IMR-90 (cell line): ENCODE measurements at regions not wholly inside any gene's neighbourhood (a gene's known extent, or its start where the extent isn't known, plus 50 kb on each side); places are given as distances from the start of the nearest gene placed in this dataset.

Experiments
- ATAC-seq: fragments of 200-7000 bp; cut with Tn5 transposase; 2 replicates; pipeline ENCODE4 v1.9.1; 2020; ENCODE audit warnings: low read depth, mild to moderate bottlenecking, moderate library complexity
- BruUV-seq: library from RNA; stranded (reverse); fragments of 400-500 nt; replicated peaks from 2 replicates; lab custom pipeline; 2021; lab: Mats Ljungman, UMichigan
- CTCF ChIA-PET: fragments of 300-600 bp; formaldehyde crosslinking; extraction: SDS; loops from one replicate; lab custom pipeline; 2021; ENCODE audit warnings: antibody characterized with exemption; lab: Yijun Ruan, JAX
- POLR2A ChIA-PET: fragments of 300-600 bp; sonication (Branson Sonifier 250); formaldehyde crosslinking; loops from one replicate; lab custom pipeline; 2022; ENCODE audit warnings: antibody characterized with exemption; ENCODE audit not compliant: unreplicated experiment; lab: Charles Lee
- DNase-seq: peaks from one replicate; pipeline ENCODE4 v3.0.0; 2013
- H2AFZ ChIP-seq: replicated peaks from 2 replicates; pipeline ENCODE3; 2013; ENCODE audit warnings: low read length, mild to moderate bottlenecking; ENCODE audit not compliant: poor library complexity
- H2AK5ac ChIP-seq: 2 replicates; pipeline ENCODE4 v1.6.1; 2013; ENCODE audit warnings: low read depth, low read length, inconsistent platforms
- H2AK9ac ChIP-seq: replicated peaks from 2 replicates; pipeline ENCODE3; 2013; ENCODE audit warnings: mild to moderate bottlenecking, low read depth, low read length, moderate library complexity; ENCODE audit not compliant: poor library complexity
- H2BK120ac ChIP-seq: 2 replicates; pipeline ENCODE4 v1.6.1; 2013; ENCODE audit warnings: low read depth, low read length, inconsistent platforms
- H2BK15ac ChIP-seq: 3 replicates; pipeline ENCODE4 v1.6.1; 2013; ENCODE audit warnings: low read depth, low read length, inconsistent platforms
- H2BK20ac ChIP-seq: 2 replicates; pipeline ENCODE4 v1.6.1; 2013; ENCODE audit warnings: low read depth, mild to moderate bottlenecking, inconsistent platforms, low read length, moderate library complexity
- H2BK5ac ChIP-seq: 2 replicates; pipeline ENCODE4 v1.6.1; 2013; ENCODE audit warnings: mild to moderate bottlenecking, low read depth, low read length, inconsistent platforms; ENCODE audit not compliant: poor library complexity, severe bottlenecking
- H3K14ac ChIP-seq: replicated peaks from 2 replicates; pipeline ENCODE4 v1.6.1; 2013; ENCODE audit warnings: low read depth, low read length, inconsistent platforms
- H3K18ac ChIP-seq: 2 replicates; pipeline ENCODE4 v1.6.1; 2013; ENCODE audit warnings: low read depth, low read length, control low read depth
- H3K23ac ChIP-seq: 2 replicates; pipeline ENCODE4 v1.6.1; 2013; ENCODE audit warnings: low read depth, low read length, inconsistent platforms
- H3K27ac ChIP-seq: 2 replicates; pipeline ENCODE4 v1.5.1; 2013; ENCODE audit warnings: mild to moderate bottlenecking, control low read depth, low read length; ENCODE audit not compliant: insufficient read depth
- H3K27me3 ChIP-seq: 2 replicates; pipeline ENCODE4 v1.6.1; 2013; ENCODE audit warnings: low read length; ENCODE audit not compliant: control insufficient read depth, insufficient read depth
- H3K36me3 ChIP-seq: 2 replicates; pipeline ENCODE4 v1.6.1; 2013; ENCODE audit warnings: low read length, mixed read lengths; ENCODE audit not compliant: control insufficient read depth, insufficient read depth
- H3K4ac ChIP-seq: 2 replicates; pipeline ENCODE4 v1.6.1; 2013; ENCODE audit warnings: low read depth, low read length, inconsistent platforms
- H3K4me1 ChIP-seq: 2 replicates; pipeline ENCODE4 v1.6.1; 2013; ENCODE audit warnings: low read length, mixed read lengths; ENCODE audit not compliant: control insufficient read depth, insufficient read depth
- H3K4me2 ChIP-seq: 2 replicates; pipeline ENCODE4 v1.6.1; 2013; ENCODE audit warnings: low read depth, mild to moderate bottlenecking, control low read depth, low read length, moderate library complexity
- H3K4me3 ChIP-seq: 2 replicates; pipeline ENCODE4 v1.5.1; 2013; ENCODE audit warnings: low read depth, mild to moderate bottlenecking, control low read depth, low read length, moderate library complexity; ENCODE audit not compliant: insufficient read depth
- H3K56ac ChIP-seq: 2 replicates; pipeline ENCODE4 v1.6.1; 2013; ENCODE audit warnings: low read length, inconsistent platforms; ENCODE audit not compliant: insufficient read depth; ENCODE audit errors: extremely low read depth
- H3K79me1 ChIP-seq, 2 experiments: 2 replicates each; pipeline ENCODE4 v1.6.1; 2013; ENCODE audit warnings: low read length in 2 of 2, inconsistent platforms in 1 of 2, low read depth in 1 of 2
- H3K9ac ChIP-seq: 2 replicates; pipeline ENCODE4 v1.6.1; 2013; ENCODE audit warnings: low read depth, low read length, control low read depth
- H3K9me1 ChIP-seq: 2 replicates; pipeline ENCODE4 v1.6.1; 2013; ENCODE audit warnings: low read length, inconsistent platforms; ENCODE audit not compliant: insufficient read depth
- H3K9me3 ChIP-seq: 2 replicates; pipeline ENCODE4 v1.6.1; 2013; ENCODE audit warnings: low read length; ENCODE audit not compliant: control insufficient read depth, insufficient read depth
- H4K20me1 ChIP-seq: 2 replicates; pipeline ENCODE4 v1.6.1; 2013; ENCODE audit warnings: low read length, inconsistent platforms; ENCODE audit not compliant: insufficient read depth
- H4K5ac ChIP-seq: 2 replicates; pipeline ENCODE4 v1.6.1; 2013; ENCODE audit warnings: mild to moderate bottlenecking, low read depth, low read length, control low read depth
- H4K8ac ChIP-seq, 2 experiments: 2 replicates each; pipeline ENCODE4 v1.6.1; 2013; ENCODE audit warnings: low read depth in 2 of 2, low read length in 2 of 2, control low read depth in 1 of 2, inconsistent platforms in 1 of 2
- H4K91ac ChIP-seq: 2 replicates; pipeline ENCODE4 v1.6.1; 2013; ENCODE audit warnings: low read depth, low read length, inconsistent platforms; ENCODE audit not compliant: insufficient read depth
- CHD1 ChIP-seq: IDR thresholded peaks from 2 replicates; pipeline ENCODE4 v1.6.1; 2012; ENCODE audit warnings: low read depth, low read length, improper control_type of control experiment
- WGBS, 2 experiments: methylation state at CpG; one replicate each; pipeline versions ENCODE4 v1.1.5 to v1.1.7; 2013; ENCODE audit warnings: missing lambda C conversion rate in 2 of 2; ENCODE audit not compliant: insufficient read length in 1 of 2; ENCODE audit errors: extremely low coverage in 2 of 2; 5-methylcytosine and 5-hydroxymethylcytosine counted together
- dilution Hi-C: fragments of 300-500 bp; cut with HindIII; formaldehyde crosslinking; loops from one replicate; pipeline ENCODE4 v1.14.3; 2018; ENCODE audit warnings: low sequenced_read_pairs; ENCODE audit not compliant: unreplicated experiment
- in situ Hi-C: fragments of 300-500 bp; cut with MboI; formaldehyde crosslinking; loops from 3 replicates; pipeline ENCODE4 v1.14.3; 2019; ENCODE audit warnings: low sequenced_read_pairs, inconsistent platforms, mixed read lengths
- intact Hi-C: fragments of 100-400 bp; cut with micrococcal nuclease; formaldehyde crosslinking; loops from 2 replicates; pipeline ENCODE4 v1.10.0; 2022
- TF ChIP-seq, protein P1 (sequence below): conservative IDR thresholded peaks from 2 replicates; pipeline ENCODE4 v1.5.1; 2012; ENCODE audit warnings: mild to moderate bottlenecking, low read depth, low read length, improper control_type of control experiment

GRCh38 chr3:107986505-107986904, 104.3 kb downstream of the CD47 start:
- Histone ChIP-seq H4K8ac (no peak overlapping the region), H3K18ac (no peak overlapping the region), H3K27me3 (no peaks in the 10 kb centered on the region), H3K79me1 (no peaks in the 10 kb centered on the region), H3K9ac (no peak overlapping the region), H3K56ac (no peak overlapping the region), H2BK20ac (no peak overlapping the region), H4K91ac (no peak overlapping the region), H3K9me3 (no peaks in the 10 kb centered on the region), H3K23ac (no peak overlapping the region), H3K9me1 (peaks cover 11% of the 10 kb centered on the region; the same call in 1 of the 2 replicates), H2BK15ac (no peak overlapping the region), H2AK5ac (peak overlapping the region; percentile 26; the same call in 1 of the 2 replicates), H2BK5ac (no peak overlapping the region), H3K4me3 (no peak overlapping the region), H2AK9ac (no peak overlapping the region), H3K14ac (no peak overlapping the region), H3K4me2 (no peak overlapping the region), H3K4me1 (peaks cover 11% of the 10 kb centered on the region), H3K27ac (no peak overlapping the region), H4K5ac (no peak overlapping the region), H2BK120ac (no peak overlapping the region), H4K20me1 (no peaks in the 10 kb centered on the region), H3K4ac (no peak overlapping the region), H2AFZ (no peak overlapping the region), H3K36me3 (no peaks in the 10 kb centered on the region)
- ChIA-PET CTCF (interaction anchor here (0.9 kb wide), 1 partner anchor 42 kb away, joined by 3 read pairs; no protein-coding TSS in a partner anchor), POLR2A (no interaction called here)
- no CpG with 5 or more reads among the region's 4 CpGs for WGBS, 2 experiments
- intact Hi-C loops: no loop called here
- dilution Hi-C loops: no loop called here
- ATAC-seq (no peak), DNase-seq (no peak)
- TF ChIP-seq CHD1: no peak
- TF ChIP-seq, protein P1, sequence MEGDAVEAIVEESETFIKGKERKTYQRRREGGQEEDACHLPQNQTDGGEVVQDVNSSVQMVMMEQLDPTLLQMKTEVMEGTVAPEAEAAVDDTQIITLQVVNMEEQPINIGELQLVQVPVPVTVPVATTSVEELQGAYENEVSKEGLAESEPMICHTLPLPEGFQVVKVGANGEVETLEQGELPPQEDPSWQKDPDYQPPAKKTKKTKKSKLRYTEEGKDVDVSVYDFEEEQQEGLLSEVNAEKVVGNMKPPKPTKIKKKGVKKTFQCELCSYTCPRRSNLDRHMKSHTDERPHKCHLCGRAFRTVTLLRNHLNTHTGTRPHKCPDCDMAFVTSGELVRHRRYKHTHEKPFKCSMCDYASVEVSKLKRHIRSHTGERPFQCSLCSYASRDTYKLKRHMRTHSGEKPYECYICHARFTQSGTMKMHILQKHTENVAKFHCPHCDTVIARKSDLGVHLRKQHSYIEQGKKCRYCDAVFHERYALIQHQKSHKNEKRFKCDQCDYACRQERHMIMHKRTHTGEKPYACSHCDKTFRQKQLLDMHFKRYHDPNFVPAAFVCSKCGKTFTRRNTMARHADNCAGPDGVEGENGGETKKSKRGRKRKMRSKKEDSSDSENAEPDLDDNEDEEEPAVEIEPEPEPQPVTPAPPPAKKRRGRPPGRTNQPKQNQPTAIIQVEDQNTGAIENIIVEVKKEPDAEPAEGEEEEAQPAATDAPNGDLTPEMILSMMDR: no peak
- in situ Hi-C loops: no loop called here
- BruUV-seq: no TSS peak
